ENCODE measurements at regions not wholly inside any gene's neighbourhood (a gene's known extent, or its start where the extent isn't known, plus 50 kb on each side); places are given as distances from the start of the nearest gene placed in this dataset.

DNA sequence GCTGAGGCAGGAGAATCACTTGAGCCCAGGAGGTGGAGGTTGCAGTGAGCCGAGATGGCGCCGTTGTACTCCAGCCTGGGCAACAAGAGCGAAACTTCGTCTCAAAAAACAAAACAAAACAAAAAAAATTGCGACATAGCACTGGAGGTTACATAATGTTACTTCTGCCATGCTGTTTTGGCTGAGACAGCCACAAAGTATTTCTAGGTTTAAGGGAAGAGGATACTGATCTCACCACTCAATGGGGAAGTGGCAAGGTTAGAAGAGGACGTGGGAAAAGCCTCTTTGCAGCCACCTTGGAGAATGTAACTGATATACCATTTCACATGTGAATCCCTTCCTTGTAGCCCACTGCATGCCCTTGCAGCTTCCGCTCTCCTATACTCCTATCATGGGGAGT lies 131.2 kb upstream of the NLRP1 start:
- Histone ChIP-seq H3K4me3 (ENCODE audit: low read length) (no peak overlapping the region), H3K9me3 (replicated peaks; ENCODE audit: insufficient read depth, low read length) (no peaks in the 10 kb centered on the region), H3K79me2 (ENCODE audit: low read length) (no peaks in the 10 kb centered on the region), H3K4me2 (ENCODE audit: low read depth, low read length) (no peak overlapping the region), H3K27ac (ENCODE audit: low read length) (no peak overlapping the region), H3F3A (ENCODE audit: insufficient read depth, low read length) (no peaks in the 10 kb centered on the region), H3K9me2 (replicated peaks; ENCODE audit: insufficient read depth, low read length) (no peaks in the 10 kb centered on the region), H2AFZ (ENCODE audit: low read length) (no peak overlapping the region), H3K36me3 (replicated peaks; ENCODE audit: insufficient read depth, low read length) (no peaks in the 10 kb centered on the region), H3K4me1 (ENCODE audit: low read length) (no peaks in the 10 kb centered on the region), H4K20me1 (ENCODE audit: insufficient read depth, low read length) (no peaks in the 10 kb centered on the region), H3K27me3 (replicated peaks; ENCODE audit: insufficient read depth, low read length) (no peaks in the 10 kb centered on the region), H3K9ac (ENCODE audit: low read length) (no peak overlapping the region)
- TF ChIP-seq, protein P1, sequence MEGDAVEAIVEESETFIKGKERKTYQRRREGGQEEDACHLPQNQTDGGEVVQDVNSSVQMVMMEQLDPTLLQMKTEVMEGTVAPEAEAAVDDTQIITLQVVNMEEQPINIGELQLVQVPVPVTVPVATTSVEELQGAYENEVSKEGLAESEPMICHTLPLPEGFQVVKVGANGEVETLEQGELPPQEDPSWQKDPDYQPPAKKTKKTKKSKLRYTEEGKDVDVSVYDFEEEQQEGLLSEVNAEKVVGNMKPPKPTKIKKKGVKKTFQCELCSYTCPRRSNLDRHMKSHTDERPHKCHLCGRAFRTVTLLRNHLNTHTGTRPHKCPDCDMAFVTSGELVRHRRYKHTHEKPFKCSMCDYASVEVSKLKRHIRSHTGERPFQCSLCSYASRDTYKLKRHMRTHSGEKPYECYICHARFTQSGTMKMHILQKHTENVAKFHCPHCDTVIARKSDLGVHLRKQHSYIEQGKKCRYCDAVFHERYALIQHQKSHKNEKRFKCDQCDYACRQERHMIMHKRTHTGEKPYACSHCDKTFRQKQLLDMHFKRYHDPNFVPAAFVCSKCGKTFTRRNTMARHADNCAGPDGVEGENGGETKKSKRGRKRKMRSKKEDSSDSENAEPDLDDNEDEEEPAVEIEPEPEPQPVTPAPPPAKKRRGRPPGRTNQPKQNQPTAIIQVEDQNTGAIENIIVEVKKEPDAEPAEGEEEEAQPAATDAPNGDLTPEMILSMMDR (IDR thresholded peaks at IDR 0.05; ENCODE audit: low read length) = no peak
- DNase-seq = no peak

DNA sequence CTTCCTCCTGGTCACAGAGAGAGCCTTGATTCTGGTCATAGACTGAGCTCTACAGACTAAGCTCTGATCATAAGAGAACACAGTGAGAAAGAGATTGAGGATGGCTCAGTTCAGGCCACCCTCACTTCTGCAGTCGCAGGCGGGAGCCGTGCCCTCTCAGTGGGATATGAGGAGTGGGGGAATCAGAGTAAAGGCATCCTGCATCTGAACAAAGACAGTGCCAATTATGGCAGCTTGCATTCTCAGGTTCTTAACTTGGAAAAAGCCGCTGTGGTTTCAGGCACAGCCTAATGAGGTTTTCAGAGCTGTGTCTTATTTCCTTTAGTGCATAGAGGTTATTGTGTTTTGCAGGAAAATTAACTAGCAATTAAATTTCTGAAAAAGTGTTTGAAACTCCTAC lies 134.4 kb upstream of the NLRP1 start:
- Histone ChIP-seq H2AFZ (ENCODE audit: low read length) (no peak overlapping the region), H3K79me2 (ENCODE audit: low read length) (no peaks in the 10 kb centered on the region), H4K20me1 (ENCODE audit: insufficient read depth, low read length) (no peaks in the 10 kb centered on the region), H3F3A (ENCODE audit: insufficient read depth, low read length) (no peaks in the 10 kb centered on the region), H3K9me2 (replicated peaks; ENCODE audit: insufficient read depth, low read length) (no peaks in the 10 kb centered on the region), H3K4me3 (ENCODE audit: low read length) (no peak overlapping the region), H3K27me3 (replicated peaks; ENCODE audit: insufficient read depth, low read length) (no peaks in the 10 kb centered on the region), H3K4me1 (ENCODE audit: low read length) (no peaks in the 10 kb centered on the region), H3K9me3 (replicated peaks; ENCODE audit: insufficient read depth, low read length) (no peaks in the 10 kb centered on the region), H3K4me2 (ENCODE audit: low read depth, low read length) (no peak overlapping the region), H3K9ac (ENCODE audit: low read length) (no peak overlapping the region), H3K36me3 (replicated peaks; ENCODE audit: insufficient read depth, low read length) (no peaks in the 10 kb centered on the region), H3K27ac (ENCODE audit: low read length) (no peak overlapping the region)
- no peak for DNase-seq
- TF ChIP-seq, protein P1 (IDR thresholded peaks at IDR 0.05; ENCODE audit: low read length) = no peak
- TF ChIP-seq EZH2phosphoT487 (IDR thresholded peaks at IDR 0.05; ENCODE audit: low read length) (no peak), EZH2 (optimal IDR thresholded peaks at IDR 0.05; ENCODE audit: low read depth, low read length) (no peak)

DNA sequence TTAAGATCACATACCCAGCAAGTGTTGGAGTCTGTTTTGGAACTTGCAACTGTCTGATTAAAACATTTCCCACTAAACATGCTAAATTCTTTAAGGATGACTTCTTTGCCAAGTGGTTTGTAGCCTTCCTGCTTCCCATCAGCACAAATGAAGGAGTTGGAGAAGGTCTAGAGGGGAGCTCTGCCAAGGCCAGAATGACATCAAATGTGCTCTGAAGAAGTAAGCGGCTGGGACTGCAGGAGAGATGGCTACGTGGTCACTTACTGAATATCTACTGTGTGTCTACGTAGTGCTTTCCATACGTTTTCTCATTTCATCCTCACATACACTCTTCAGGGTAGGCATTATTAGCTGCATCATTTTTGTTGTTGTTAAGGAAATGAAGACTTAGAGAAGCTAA lies 135.7 kb upstream of the NLRP1 start:
- H3K9me3 ChIP-seq (replicated peaks; ENCODE audit: insufficient read depth, low read length) = no peaks in the 10 kb centered on the region
- TF ChIP-seq, protein P1 (IDR thresholded peaks at IDR 0.05; ENCODE audit: low read length) = no peak
- no peak for TF ChIP-seq EZH2 (optimal IDR thresholded peaks at IDR 0.05; ENCODE audit: low read depth, low read length)
- TF ChIP-seq EZH2phosphoT487 (IDR thresholded peaks at IDR 0.05; ENCODE audit: low read length) = no peak
- no peaks in the 10 kb centered on the region for H3F3A ChIP-seq (ENCODE audit: insufficient read depth, low read length)
- no peaks in the 10 kb centered on the region for H3K9me2 ChIP-seq (replicated peaks; ENCODE audit: insufficient read depth, low read length)
- no peaks in the 10 kb centered on the region for H4K20me1 ChIP-seq (ENCODE audit: insufficient read depth, low read length)
- H2AFZ ChIP-seq (ENCODE audit: low read length) = no peak overlapping the region
- no peak overlapping the region for H3K9ac ChIP-seq (ENCODE audit: low read length)
- H3K4me1 ChIP-seq (ENCODE audit: low read length) = no peaks in the 10 kb centered on the region
- no peaks in the 10 kb centered on the region for H3K27me3 ChIP-seq (replicated peaks; ENCODE audit: insufficient read depth, low read length)
- H3K4me2 ChIP-seq (ENCODE audit: low read depth, low read length) = no peak overlapping the region
- no peaks in the 10 kb centered on the region for H3K36me3 ChIP-seq (replicated peaks; ENCODE audit: insufficient read depth, low read length)
- no peak overlapping the region for H3K27ac ChIP-seq (ENCODE audit: low read length)
- no peak for DNase-seq
- no peak overlapping the region for H3K4me3 ChIP-seq (ENCODE audit: low read length)
- no peaks in the 10 kb centered on the region for H3K79me2 ChIP-seq (ENCODE audit: low read length)

DNA sequence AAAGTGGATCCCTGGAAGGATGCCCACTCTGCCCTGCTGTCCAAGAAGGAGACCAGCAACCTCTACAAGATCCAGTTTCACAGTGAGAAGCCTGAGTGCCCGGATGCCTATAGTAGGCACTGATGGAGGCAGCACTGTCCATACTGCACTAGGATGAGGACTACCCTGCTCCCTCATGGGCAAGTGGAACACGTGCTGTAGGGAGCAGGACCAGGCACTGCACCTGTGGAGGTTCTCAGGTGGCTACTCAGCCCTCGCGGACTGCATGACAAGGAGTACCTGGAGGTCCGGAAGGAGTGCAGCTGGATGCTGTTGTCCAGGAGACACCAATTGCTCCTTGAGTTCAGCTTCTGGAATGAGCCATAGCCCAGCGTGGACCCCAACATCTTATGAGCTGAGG lies 146.1 kb upstream of the NLRP1 start:
- TF ChIP-seq EZH2 (optimal IDR thresholded peaks at IDR 0.05; ENCODE audit: low read depth, low read length) = no peak
- no peak for TF ChIP-seq EZH2phosphoT487 (IDR thresholded peaks at IDR 0.05; ENCODE audit: low read length)
- TF ChIP-seq, protein P1 (IDR thresholded peaks at IDR 0.05; ENCODE audit: low read length) = no peak
- H3K27ac ChIP-seq (ENCODE audit: low read length) = no peak overlapping the region
- no peaks in the 10 kb centered on the region for H3K4me1 ChIP-seq (ENCODE audit: low read length)
- no peaks in the 10 kb centered on the region for H3K9me2 ChIP-seq (replicated peaks; ENCODE audit: insufficient read depth, low read length)
- H3K79me2 ChIP-seq (ENCODE audit: low read length) = no peaks in the 10 kb centered on the region
- no peak for DNase-seq
- H3K9me3 ChIP-seq (replicated peaks; ENCODE audit: insufficient read depth, low read length) = no peaks in the 10 kb centered on the region
- H3K9ac ChIP-seq (ENCODE audit: low read length) = no peak overlapping the region
- H3F3A ChIP-seq (ENCODE audit: insufficient read depth, low read length) = no peaks in the 10 kb centered on the region
- H3K27me3 ChIP-seq (replicated peaks; ENCODE audit: insufficient read depth, low read length) = no peaks in the 10 kb centered on the region
- H3K36me3 ChIP-seq (replicated peaks; ENCODE audit: insufficient read depth, low read length) = no peaks in the 10 kb centered on the region
- no peaks in the 10 kb centered on the region for H4K20me1 ChIP-seq (ENCODE audit: insufficient read depth, low read length)
- H3K4me2 ChIP-seq (ENCODE audit: low read depth, low read length) = no peak overlapping the region
- H3K4me3 ChIP-seq (ENCODE audit: low read length) = no peak overlapping the region
- no peak overlapping the region for H2AFZ ChIP-seq (ENCODE audit: low read length)
